HG02610 (cell line): ENCODE measurements at regions not wholly inside any gene's neighbourhood (a gene's known extent, or its start where the extent isn't known, plus 50 kb on each side); places are given as distances from the start of the nearest gene placed in this dataset.

Experiments
- ATAC-seq: cut with Tn5 transposase; IDR thresholded peaks from one replicate; pipeline ENCODE4 v1.9.1; 2021; ENCODE audit warnings: mild to moderate bottlenecking, moderate library complexity; ENCODE audit not compliant: unreplicated experiment

- no peak for ATAC-seq
These were observed 126.5 kb upstream of the THBS1 start for GRCh38 chr15:39454189-39454986.

GRCh38 chr15:39455471-39455991 is 125.3 kb upstream of the THBS1 start:
- ATAC-seq, result no peak

DNA sequence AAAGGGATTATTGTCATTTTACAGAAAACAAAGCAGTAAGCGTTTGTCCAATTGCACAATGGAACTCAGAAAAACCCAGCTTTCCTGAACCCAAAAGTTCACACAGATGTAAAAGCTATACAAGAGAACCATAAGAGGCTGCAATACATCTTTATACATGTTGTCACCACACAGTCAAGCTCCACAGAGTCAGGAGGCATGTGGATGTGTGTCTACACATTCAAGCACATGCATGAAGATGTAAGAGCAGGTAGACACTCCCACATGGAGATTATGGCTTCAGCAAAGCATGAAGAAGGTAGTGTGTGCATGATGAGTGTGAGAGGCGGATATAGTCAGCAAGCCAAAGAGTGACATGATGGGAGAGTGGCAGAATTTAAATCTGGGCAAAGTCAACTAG is 124.7 kb upstream of the THBS1 start:
- no peak for ATAC-seq

GRCh38 chr15:39456582-39457330 is 124.1 kb upstream of the THBS1 start:
- ATAC-seq, result no peak

DNA sequence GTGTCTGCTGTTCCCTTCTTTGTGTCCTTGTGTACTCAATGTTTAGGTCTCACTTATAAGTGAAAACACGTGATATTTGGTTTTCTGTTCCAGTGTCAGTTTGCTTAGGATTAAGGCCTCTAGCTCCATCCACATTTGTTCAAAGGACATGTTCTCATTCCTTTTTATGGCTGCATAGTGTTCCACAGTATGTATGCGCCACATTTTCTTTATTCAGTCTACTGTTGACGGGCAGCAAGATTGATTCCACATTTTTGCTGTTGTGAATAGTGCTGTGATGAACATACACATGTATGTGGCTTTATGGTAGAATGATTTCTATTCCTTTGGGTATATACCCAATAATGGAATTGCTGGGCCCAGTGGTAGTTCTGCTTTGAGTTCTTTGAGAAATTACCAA is 122.7 kb upstream of the THBS1 start:
- no peak for ATAC-seq

DNA sequence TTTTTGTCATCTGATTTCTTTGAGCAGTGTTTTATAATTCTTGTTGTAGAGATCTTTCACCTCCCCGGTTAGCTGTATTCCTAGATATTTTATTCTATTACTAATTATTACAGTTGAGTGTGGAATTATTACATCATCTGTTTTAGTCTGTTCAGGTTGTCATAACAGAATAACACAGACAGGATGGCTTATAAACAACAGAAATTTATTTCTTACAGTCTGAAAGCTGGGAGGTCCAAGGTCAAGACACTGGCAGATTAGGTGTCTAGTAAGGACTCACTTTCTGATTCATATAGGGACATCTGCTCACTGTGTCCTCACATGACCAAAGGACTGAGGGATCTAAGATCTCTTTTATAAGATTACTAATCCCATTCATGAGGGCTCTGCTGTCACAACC is 121.3 kb upstream of the THBS1 start:
- no peak for ATAC-seq

DNA sequence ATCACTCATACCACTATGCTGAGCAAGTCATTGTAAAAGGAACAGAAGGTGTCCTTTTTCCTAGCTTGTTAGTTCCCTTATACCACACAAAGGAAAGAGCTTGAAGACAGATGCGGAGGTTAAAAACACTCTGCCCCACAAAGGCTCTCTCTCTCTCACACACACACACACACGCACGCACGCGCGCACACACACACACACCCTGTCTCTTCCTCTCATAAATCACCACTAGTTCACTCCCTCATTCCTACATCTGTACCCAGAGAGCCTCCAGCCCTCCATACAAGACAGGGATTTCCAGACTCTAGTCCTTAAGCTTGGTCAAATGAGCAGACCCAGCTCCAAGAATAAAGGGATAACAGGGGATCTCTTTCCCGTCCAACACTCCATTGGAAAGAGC is 120.1 kb upstream of the THBS1 start:
- no peak for ATAC-seq

GRCh38 chr15:39461536-39462130 is 119.2 kb upstream of the THBS1 start:
- ATAC-seq, result no peak

DNA sequence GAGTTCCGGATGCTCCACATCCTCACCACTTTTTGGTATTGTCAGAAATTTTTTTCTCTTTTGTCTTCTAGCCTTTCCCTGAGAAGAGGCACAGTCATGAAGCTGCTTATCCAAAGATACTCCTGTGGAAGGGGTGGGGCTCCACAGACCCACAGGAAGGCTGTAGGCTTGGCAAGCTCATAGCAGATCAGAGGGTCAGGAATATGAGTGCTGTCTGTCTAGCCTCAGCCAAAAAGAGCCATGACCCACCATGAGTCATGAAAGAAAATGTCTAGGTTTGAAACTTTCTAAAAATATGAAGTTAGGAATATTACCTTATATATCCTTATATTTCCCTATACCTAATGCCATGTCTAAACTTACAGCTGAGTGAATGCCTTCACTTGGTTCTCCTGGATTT is 118.2 kb upstream of the THBS1 start:
- no peak for ATAC-seq

DNA sequence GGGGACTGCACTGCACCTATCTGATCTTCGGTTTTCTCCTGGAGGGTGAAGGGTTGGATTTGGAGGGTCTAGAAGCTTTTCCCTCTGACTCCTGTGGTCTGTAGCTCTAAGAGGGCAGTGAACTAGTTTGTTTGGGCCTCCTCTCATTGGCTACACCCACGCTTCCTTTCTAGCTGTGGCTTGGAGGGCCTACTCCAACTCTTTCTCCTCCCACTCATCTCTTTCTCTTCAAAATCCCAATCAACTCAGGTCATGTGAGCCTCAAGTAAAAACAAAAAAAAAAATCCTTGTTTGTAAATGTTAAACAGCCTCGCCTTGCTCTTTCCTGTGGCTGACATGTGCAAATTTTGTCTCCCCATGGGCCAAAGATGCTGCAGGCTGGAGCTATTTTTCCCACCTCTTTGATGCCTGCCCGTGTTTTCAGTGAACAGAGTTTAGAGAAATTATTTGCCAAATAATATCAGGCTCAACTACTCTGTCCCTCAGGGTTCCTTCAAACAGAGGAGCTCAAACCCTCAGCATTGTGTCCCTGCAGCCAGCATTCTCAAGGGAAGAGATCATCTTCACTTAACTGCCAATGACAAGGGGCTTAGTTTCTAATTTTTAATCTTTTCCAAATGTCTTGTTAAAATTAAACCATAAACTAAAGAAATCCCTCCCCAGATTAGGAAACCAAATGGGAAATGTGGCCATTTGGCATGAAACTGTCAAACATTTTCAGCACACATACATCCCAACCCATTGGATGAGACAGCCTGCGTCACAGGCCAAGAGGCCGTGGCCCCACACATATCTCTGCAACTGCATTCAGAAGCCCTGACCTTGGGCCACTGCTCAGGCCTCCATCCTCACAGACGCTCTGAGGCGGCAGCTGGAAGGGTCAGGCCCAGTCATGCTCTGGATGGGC is 114.8 kb upstream of the THBS1 start:
- no peak for ATAC-seq

DNA sequence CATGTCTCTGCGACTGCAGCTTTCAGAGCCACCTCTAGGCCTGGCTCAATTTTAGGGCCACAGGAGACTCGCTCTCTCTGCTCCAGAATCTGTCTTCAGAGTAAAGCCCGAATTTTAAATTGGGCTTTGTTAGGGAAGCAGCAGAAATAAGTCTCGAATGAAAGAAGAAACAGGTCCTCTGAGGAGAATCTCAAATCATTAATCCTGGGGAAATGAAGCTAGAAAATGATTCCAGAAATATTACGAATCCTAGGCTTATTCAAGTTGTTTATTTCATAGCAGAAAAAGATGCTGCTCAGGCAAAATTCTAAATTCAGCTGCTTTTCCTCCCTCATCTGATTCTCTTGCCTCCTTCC is 114.2 kb upstream of the THBS1 start:
- ATAC-seq, result no peak

- ATAC-seq, result no peak
These were observed 112.5 kb upstream of the THBS1 start for GRCh38 chr15:39468331-39468730.

- ATAC-seq, result no peak
These were observed 112.1 kb upstream of the THBS1 start for GRCh38 chr15:39468828-39469227.

DNA sequence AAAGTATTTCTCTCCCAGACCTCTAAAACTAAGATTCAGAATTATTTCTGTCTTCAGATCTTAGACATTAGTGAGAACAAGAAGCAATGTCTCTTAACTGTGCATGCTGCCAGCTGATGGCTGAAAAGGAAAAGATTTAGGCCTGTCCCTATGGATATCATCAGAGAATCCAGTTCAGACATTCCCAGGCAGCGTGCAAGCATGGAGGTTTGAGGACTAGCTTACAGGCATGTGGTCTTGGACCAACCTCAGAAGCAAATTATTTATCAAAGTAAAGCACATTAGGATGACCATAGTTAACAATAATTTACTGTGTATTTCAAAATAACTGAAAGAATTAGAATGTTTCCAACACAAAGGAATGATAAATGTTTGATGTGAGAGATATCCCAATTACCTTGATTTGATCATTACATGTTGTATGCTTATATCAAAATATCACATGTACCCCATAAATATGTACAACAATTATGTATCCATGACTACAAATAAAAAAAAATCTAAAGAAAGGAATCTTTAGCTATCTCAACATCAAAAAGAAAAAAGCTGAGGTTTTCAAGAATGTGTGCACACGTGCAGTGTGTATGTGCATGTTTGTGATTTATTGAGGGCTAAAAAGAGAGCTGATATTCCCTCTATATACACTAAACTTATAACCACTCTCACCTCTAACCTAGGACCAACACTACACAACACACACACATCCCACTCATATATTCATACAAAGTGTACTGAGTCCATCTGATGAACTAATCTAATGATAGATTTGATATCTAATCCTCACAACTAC is 108.9 kb upstream of the THBS1 start:
- ATAC-seq, result no peak

DNA sequence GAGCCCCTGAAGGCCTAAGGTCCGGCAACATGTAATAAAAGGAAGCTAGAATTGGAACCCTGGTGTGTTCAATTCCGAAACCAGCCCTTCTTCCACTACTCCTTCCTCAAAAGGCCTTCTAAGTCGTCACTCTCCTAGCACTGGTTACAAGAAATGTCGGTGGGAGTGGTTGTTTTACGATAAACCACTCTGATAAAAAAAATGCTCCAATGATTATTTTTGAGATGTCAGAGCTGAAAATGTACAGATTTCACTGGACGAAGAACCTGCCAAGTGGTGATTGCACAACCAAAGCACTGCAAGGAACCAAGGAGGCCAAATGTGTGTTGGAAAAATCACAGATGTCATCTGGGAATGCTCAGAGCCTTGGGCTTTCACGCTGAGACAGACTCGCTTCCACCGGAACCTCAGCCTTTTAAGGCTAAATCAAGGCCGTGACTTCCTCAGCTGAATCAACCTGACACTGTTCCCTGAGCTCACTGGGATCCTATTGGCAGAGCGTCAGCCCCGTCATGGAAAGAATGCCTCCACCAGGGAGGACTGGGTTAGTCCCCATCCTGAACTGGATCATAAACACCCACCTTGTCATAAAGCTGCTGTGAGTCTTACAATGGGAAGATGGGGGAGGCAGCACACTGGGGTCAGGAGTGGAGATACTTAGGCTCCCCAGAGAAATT is 108.1 kb upstream of the THBS1 start:
- no peak for ATAC-seq

- ATAC-seq, result no peak
These were observed 107.5 kb upstream of the THBS1 start for GRCh38 chr15:39473298-39473947.

DNA sequence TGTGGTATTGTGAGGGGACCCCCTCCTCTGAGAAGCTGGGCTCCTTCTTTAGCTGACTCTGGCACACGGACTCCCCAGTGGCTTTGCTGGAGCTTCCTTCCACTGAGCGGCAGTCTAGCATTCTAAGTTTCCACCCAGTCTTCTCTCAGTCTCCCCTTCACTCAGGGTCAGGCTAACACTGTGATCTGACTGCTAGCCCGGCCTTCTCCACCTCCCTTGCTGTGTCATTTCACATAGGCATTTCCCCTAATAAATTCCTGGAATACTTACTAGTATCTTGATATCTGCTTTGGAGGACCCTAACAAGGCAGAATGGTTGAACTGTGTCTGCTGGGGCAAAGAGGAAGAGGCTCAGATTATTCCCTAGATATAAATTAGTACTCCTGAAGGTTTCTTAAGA is 106.2 kb upstream of the THBS1 start:
- ATAC-seq, result no peak

DNA sequence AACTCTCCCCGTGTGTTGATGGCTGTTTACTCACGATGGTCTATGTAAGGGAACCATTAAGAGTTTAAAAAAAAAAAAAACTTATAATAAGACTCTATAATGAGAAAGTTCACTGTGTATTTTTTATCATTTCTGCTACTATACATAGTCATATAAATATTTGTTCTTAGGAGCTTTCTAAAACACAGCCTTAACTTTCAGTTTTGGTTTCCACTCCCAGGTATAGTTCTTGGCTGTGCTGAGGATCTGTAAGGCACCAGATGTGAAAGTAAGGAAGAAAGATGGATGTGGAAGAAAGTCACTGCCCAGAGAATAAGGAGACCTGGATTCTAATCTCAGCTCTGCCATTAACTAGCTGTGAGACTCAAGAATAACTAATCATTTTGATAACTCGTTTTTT is 101.9 kb upstream of the THBS1 start:
- no peak for ATAC-seq

DNA sequence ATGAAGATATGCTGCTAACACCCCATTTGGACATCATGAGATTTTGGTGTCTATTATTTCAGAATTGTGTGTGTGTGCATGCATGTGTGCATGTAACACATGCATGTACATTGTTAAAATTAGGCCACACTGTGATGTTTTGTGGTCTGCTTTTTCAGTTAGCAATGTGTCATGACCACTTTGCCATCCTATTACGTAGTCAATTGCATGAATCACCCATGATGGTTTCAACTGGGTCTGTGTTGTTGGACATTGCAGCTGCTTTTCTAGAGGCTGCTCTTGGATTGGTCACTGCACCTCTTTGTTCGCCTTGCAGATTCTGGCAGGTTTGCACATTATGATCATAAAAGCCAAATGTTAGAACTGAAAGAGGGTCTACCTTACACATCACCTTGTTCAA is 101.0 kb upstream of the THBS1 start:
- no peak for ATAC-seq
